HL-60 (cell line): ENCODE measurements at regions not wholly inside any gene's neighbourhood (a gene's known extent, or its start where the extent isn't known, plus 50 kb on each side); places are given as distances from the start of the nearest gene placed in this dataset.

Experiments used
- DNase-seq, 2 experiments: peaks; one replicate each; pipeline ENCODE4 v3.0.0-alpha.2; 2010 to 2020; ENCODE audit warnings: low read depth in 1 of 2, low spot score in 1 of 2
- H3K27ac ChIP-seq: fragments of 250-450 bp; sonication (Bioruptor Pico); replicated peaks from 2 replicates; pipeline ENCODE4 v1.5.1; 2020; ENCODE audit warnings: mild to moderate bottlenecking, moderate library complexity
- H3K27me3 ChIP-seq: fragments of 250-450 bp; sonication (Bioruptor Pico); 2 replicates; pipeline ENCODE4 v1.5.1; 2021; ENCODE audit warnings: mild to moderate bottlenecking, moderate library complexity; ENCODE audit not compliant: insufficient read depth, poor library complexity, severe bottlenecking
- H3K4me3 ChIP-seq: replicated peaks from 2 replicates; pipeline ENCODE4 v1.5.1; 2011; ENCODE audit warnings: mild to moderate bottlenecking, control low read depth, low read length; ENCODE audit not compliant: insufficient read depth
- CTCF ChIP-seq: IDR thresholded peaks from one replicate; pipeline ENCODE4 v1.5.1; 2011; ENCODE audit warnings: low read length, control low read depth, inconsistent platforms; ENCODE audit not compliant: insufficient read depth
- GABPA ChIP-seq: IDR thresholded peaks from 2 replicates; pipeline ENCODE4 v1.6.1; 2012; ENCODE audit warnings: low read depth
- POLR2AphosphoS5 ChIP-seq: IDR thresholded peaks from 2 replicates; pipeline ENCODE4 v1.6.1; 2012; ENCODE audit warnings: low read depth
- REST ChIP-seq: IDR thresholded peaks from 2 replicates; pipeline ENCODE4 v1.6.1; 2012; ENCODE audit warnings: low read depth; ENCODE audit not compliant: insufficient replicate concordance
- SPI1 ChIP-seq: IDR thresholded peaks from 2 replicates; pipeline ENCODE4 v1.6.1; 2012; ENCODE audit warnings: low read depth, mild to moderate bottlenecking, borderline replicate concordance

DNA sequence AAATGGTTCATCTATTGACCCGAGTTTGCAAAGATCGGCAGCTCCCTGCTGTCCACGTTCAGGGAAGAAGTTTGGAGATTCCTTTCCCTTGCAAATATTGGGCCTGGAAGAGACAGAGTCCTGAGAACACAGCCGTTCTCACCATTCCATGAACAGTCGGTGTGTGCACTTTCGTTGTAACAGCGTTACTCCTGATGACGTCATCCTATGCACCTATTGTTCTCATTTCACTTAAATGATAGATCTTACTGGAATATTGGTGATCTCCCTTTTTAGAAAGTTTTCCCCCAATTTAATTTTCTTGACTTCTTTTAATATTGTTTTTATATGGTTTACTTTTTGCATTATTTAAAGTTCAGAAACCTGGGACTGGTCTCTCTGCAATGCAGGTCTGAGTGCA is 320.7 kb upstream of the PFKP start:
- no peak overlapping the region for H3K4me3 ChIP-seq
- no peak overlapping the region for H3K27ac ChIP-seq
- TF ChIP-seq SPI1: no peak
- TF ChIP-seq CTCF: no peak
- TF ChIP-seq GABPA: no peak
- TF ChIP-seq POLR2AphosphoS5: no peak
- TF ChIP-seq REST: no peak
- no peak for DNase-seq
- no peaks in the 10 kb centered on the region for H3K27me3 ChIP-seq

DNA sequence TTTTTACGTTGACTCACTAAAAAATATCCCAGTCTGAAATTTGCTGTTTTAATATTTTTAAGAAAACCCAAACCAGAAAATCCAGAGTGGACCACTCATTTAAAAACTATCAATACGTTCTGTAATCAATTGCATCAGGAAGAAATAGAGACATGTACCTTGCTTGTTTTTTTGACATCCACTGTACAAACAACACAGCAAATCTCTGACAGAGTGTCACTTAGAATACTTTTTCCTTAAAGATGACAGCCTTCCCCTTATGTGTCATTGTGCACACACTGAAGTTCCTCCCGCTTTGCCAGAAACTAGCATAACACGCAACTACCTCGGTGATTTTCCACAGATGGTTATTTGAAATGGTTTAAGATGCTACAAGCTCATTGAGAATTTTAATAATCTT is 321.7 kb upstream of the PFKP start:
- no peak for DNase-seq
- Histone ChIP-seq H3K27ac (no peak overlapping the region), H3K4me3 (no peak overlapping the region), H3K27me3 (no peaks in the 10 kb centered on the region)
- TF ChIP-seq SPI1 (no peak), REST (no peak), CTCF (no peak), GABPA (no peak), POLR2AphosphoS5 (no peak)

DNA sequence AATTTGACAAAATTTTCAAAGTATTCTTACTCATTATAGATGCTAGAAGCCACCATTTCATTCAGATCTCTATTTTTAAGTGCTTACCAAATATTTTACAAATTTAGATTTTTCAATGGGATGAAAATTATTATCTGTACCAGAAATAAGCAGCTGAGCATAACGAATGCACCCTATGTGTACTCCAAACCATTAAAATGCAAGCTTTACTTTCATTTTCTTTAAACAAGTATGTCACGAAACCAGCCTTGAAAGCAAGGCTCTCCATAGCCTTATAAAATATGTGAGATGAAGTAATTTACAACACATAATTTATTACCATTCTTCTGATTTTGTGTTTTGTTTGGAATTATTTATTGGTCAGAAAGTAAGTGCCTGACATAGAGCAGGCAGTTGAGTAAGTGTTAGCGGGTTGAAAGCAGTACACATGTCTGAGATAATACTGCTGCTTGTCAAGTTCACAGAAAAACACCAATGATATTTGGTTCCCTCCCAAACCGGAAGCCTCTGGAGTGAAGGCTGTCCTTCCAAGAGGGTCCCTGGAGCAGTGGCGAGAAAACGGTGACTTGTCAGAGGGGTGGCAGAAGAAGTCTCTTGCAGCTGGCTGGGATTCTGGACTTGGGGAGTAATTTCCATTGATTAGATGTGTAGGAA is 322.7 kb upstream of the PFKP start:
- no peak for TF ChIP-seq GABPA
- TF ChIP-seq CTCF: no peak
- H3K27me3 ChIP-seq: no peaks in the 10 kb centered on the region
- DNase-seq: no peak
- H3K4me3 ChIP-seq: no peak overlapping the region
- H3K27ac ChIP-seq: no peak overlapping the region

DNA sequence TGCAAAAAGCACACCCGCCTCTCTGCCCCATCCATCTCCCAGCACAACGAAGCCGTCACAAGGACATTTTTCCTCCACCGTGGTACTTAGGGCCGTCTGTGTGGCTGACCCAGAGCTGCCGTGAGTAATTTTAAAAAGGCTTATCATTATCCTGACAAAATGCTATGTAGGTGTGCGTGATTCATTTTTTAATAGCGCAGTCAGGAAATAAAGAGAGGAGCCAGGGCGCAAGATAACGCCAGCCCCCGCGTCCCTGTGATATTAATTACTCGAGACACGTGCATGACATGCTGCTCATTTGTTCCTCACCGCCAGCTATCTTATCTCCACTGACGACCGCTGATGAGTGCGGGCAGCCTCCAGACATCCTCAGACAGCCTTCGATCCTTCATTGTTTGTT is 332.7 kb upstream of the PFKP start:
- Histone ChIP-seq H3K4me3 (no peak overlapping the region), H3K27me3 (no peaks in the 10 kb centered on the region), H3K27ac (no peak overlapping the region)
- no peak for DNase-seq
- no peak for TF ChIP-seq GABPA
- no peak for TF ChIP-seq SPI1
- no peak for TF ChIP-seq POLR2AphosphoS5
- TF ChIP-seq CTCF: no peak
- no peak for TF ChIP-seq REST
